H1 (cell line): ENCODE measurements at regions not wholly inside any gene's neighbourhood (a gene's known extent, or its start where the extent isn't known, plus 50 kb on each side); places are given as distances from the start of the nearest gene placed in this dataset.

Source experiments
- CTCF ChIA-PET: fragments of 300-600 bp; sonication (Branson Sonifier 250); formaldehyde crosslinking; loops from one replicate; lab custom pipeline; 2021; ENCODE audit not compliant: partially characterized antibody; lab: Charles Lee
- POLR2A ChIA-PET: fragments of 300-600 bp; sonication (Branson Sonifier 250); formaldehyde crosslinking; loops from one replicate; lab custom pipeline; 2021; ENCODE audit warnings: inconsistent platforms; ENCODE audit not compliant: partially characterized antibody; lab: Charles Lee
- DNase-seq, 2 experiments: peaks; one replicate each; pipeline versions ENCODE4 v3.0.0 to v3.0.0-alpha.2; 2010 to 2022; ENCODE audit warnings: low spot score in 2 of 2, low read depth in 1 of 2, mixed read lengths in 1 of 2
- FAIRE-seq: peaks from 2 replicates; lab custom pipeline; 2011; peaks lifted over from hg19 to GRCh38; lab: Jason Lieb, UNC
- H2AFZ ChIP-seq: 2 replicates; pipeline ENCODE4 v1.8.1; 2012; ENCODE audit warnings: low read length, inconsistent platforms
- H2AK5ac ChIP-seq: 2 replicates; pipeline ENCODE4 v1.6.1; 2013; ENCODE audit warnings: low read depth, low read length
- H2BK120ac ChIP-seq: replicated peaks from 2 replicates; pipeline ENCODE3; 2013; ENCODE audit warnings: low read depth, low read length, inconsistent platforms
- H2BK12ac ChIP-seq: 2 replicates; pipeline ENCODE4 v1.6.1; 2013; ENCODE audit warnings: low read depth, low read length
- H2BK15ac ChIP-seq: 2 replicates; pipeline ENCODE4 v1.6.1; 2013; ENCODE audit warnings: low read length
- H2BK20ac ChIP-seq: 2 replicates; pipeline ENCODE4 v1.6.1; 2013; ENCODE audit warnings: low read length
- H2BK5ac ChIP-seq: 2 replicates; pipeline ENCODE4 v1.6.1; 2013; ENCODE audit warnings: low read depth, low read length
- H3K14ac ChIP-seq: 2 replicates; pipeline ENCODE4 v1.6.1; 2013; ENCODE audit warnings: inconsistent platforms; ENCODE audit not compliant: insufficient read length
- H3K18ac ChIP-seq: 2 replicates; pipeline ENCODE4 v1.6.1; 2013; ENCODE audit warnings: low read length; ENCODE audit errors: extremely low read depth
- H3K23ac ChIP-seq: 2 replicates; pipeline ENCODE4 v1.6.1; 2013; ENCODE audit warnings: inconsistent platforms; ENCODE audit not compliant: insufficient read length
- H3K23me2 ChIP-seq: 2 replicates; pipeline ENCODE4 v1.6.1; 2013; ENCODE audit warnings: low read depth, low read length
- H3K27ac ChIP-seq: 2 replicates; pipeline ENCODE4 v1.6.1; 2011; ENCODE audit warnings: low read depth, low read length, inconsistent platforms
- H3K27me3 ChIP-seq, 4 experiments: replicated peaks in 1 of 4; 1 replicate in 1 of 4; 2 replicates in 3 of 4; pipeline versions ENCODE4 v1.6.1 to v1.8.1; 2011 to 2013; ENCODE audit warnings: low read length in 3 of 4, mild to moderate bottlenecking in 3 of 4, inconsistent platforms in 2 of 4, mixed read lengths in 2 of 4, moderate library complexity in 1 of 4; ENCODE audit not compliant: control insufficient read depth in 3 of 4, insufficient read depth in 3 of 4; ENCODE audit errors: extremely low read depth in 1 of 4
- H3K36me3 ChIP-seq, 4 experiments: 2 replicates each; pipeline versions ENCODE4 v1.6.1 to v1.8.1; 2011 to 2013; ENCODE audit warnings: mild to moderate bottlenecking in 4 of 4, low read length in 3 of 4, moderate library complexity in 2 of 4, control low read depth in 1 of 4, inconsistent platforms in 1 of 4; ENCODE audit not compliant: insufficient read depth in 4 of 4, control insufficient read depth in 2 of 4
- H3K4ac ChIP-seq: replicated peaks from 2 replicates; pipeline ENCODE3; 2013; ENCODE audit warnings: low read length, low read depth, mixed read lengths, inconsistent platforms; ENCODE audit not compliant: insufficient read length
- H3K4me1 ChIP-seq, 4 experiments: replicated peaks in 1 of 4; 1 replicate in 1 of 4; 2 replicates in 3 of 4; pipeline versions ENCODE4 v1.6.1 to v1.8.1; 2011 to 2013; ENCODE audit warnings: low read length in 3 of 4, inconsistent platforms in 2 of 4, mixed read lengths in 1 of 4; ENCODE audit not compliant: insufficient read depth in 4 of 4, control insufficient read depth in 3 of 4
- H3K4me2 ChIP-seq, 2 experiments: 2 replicates each; pipeline versions ENCODE4 v1.6.1 to v1.8.1; 2011 to 2013; ENCODE audit warnings: low read depth in 2 of 2, low read length in 2 of 2, control low read depth in 1 of 2, inconsistent platforms in 1 of 2, mild to moderate bottlenecking in 1 of 2; ENCODE audit not compliant: insufficient read depth in 1 of 2
- H3K4me3 ChIP-seq, 4 experiments: fragments of 200-600, 300-600 bp in 1 of 4; sonication (generic), shearing (Covaris generic), sonication (Bioruptor Twin) in 1 of 4; 2 replicates each; pipeline versions ENCODE4 v1.5.1 to v1.8.1; 2011 to 2016; ENCODE audit warnings: low read length in 4 of 4, low read depth in 3 of 4, control low read depth in 2 of 4, inconsistent platforms in 2 of 4, mild to moderate bottlenecking in 2 of 4, mixed read lengths in 1 of 4, moderate library complexity in 1 of 4; ENCODE audit not compliant: insufficient read depth in 2 of 4; ENCODE audit errors: extremely low read depth in 1 of 4
- H3K56ac ChIP-seq: replicated peaks from 2 replicates; pipeline ENCODE3; 2013; ENCODE audit warnings: low read depth, mild to moderate bottlenecking, mixed read lengths, low read length, inconsistent platforms; ENCODE audit not compliant: insufficient read length
- H3K79me1 ChIP-seq: 2 replicates; pipeline ENCODE4 v1.6.1; 2013; ENCODE audit warnings: low read depth, low read length, control low read depth
- H3K79me2 ChIP-seq, 2 experiments: 2 replicates each; pipeline versions ENCODE4 v1.6.1 to v1.8.1; 2012 to 2013; ENCODE audit warnings: low read length in 2 of 2, mild to moderate bottlenecking in 2 of 2, inconsistent platforms in 1 of 2; ENCODE audit not compliant: insufficient read depth in 2 of 2, control insufficient read depth in 1 of 2
- H3K9ac ChIP-seq, 4 experiments: replicated peaks in 1 of 4; 1 replicate in 1 of 4; 2 replicates in 3 of 4; pipeline versions ENCODE4 v1.6.1 to v1.8.1; 2011 to 2013; ENCODE audit warnings: low read depth in 3 of 4, low read length in 3 of 4, control low read depth in 2 of 4, mild to moderate bottlenecking in 2 of 4, moderate library complexity in 2 of 4, inconsistent platforms in 1 of 4; ENCODE audit errors: extremely low read depth in 1 of 4
- H3K9me3 ChIP-seq, 2 experiments: 2 replicates each; pipeline versions ENCODE4 v1.6.1 to v1.8.1; 2012 to 2013; ENCODE audit warnings: mild to moderate bottlenecking in 2 of 2, moderate library complexity in 2 of 2, control low read depth in 1 of 2, inconsistent platforms in 1 of 2, low read depth in 1 of 2, low read length in 1 of 2, mixed read lengths in 1 of 2; ENCODE audit not compliant: insufficient read depth in 2 of 2
- H4K20me1 ChIP-seq, 2 experiments: replicated peaks in 1 of 2; 2 replicates each; pipeline versions ENCODE3 to v1.8.1; 2011 to 2013; ENCODE audit warnings: inconsistent platforms in 2 of 2, low read length in 2 of 2, mild to moderate bottlenecking in 1 of 2; ENCODE audit not compliant: insufficient read depth in 2 of 2, control insufficient read depth in 1 of 2
- H4K5ac ChIP-seq: 2 replicates; pipeline ENCODE4 v1.6.1; 2013; ENCODE audit warnings: low read length, low read depth, mixed read lengths, inconsistent platforms; ENCODE audit not compliant: insufficient read length
- H4K8ac ChIP-seq: 2 replicates; pipeline ENCODE4 v1.8.0; 2013; ENCODE audit warnings: mild to moderate bottlenecking, moderate library complexity, low read length, inconsistent platforms; ENCODE audit not compliant: insufficient read depth; ENCODE audit errors: extremely low read depth
- H4K91ac ChIP-seq: replicated peaks from 2 replicates; pipeline ENCODE3; 2013; ENCODE audit warnings: low read length, mixed read lengths, inconsistent platforms; ENCODE audit not compliant: insufficient read length
- CHD1 ChIP-seq: IDR thresholded peaks from 2 replicates; pipeline ENCODE4 v1.6.1; 2012; ENCODE audit warnings: low read depth, low read length, improper control_type of control experiment
- CTBP2 ChIP-seq: IDR thresholded peaks from 2 replicates; pipeline ENCODE4 v1.7.0; 2011; ENCODE audit warnings: borderline replicate concordance, mild to moderate bottlenecking, moderate library complexity, mixed read lengths, low read length; ENCODE audit not compliant: insufficient read depth, insufficient read length
- CTCF ChIP-seq, 3 experiments: IDR thresholded peaks; 1 replicate in 2 of 3; 2 replicates in 1 of 3; pipeline versions ENCODE4 v1.5.1 to v1.6.1; 2011; ENCODE audit warnings: low read length in 3 of 3, mild to moderate bottlenecking in 3 of 3, inconsistent platforms in 2 of 3, low read depth in 1 of 3, moderate library complexity in 1 of 3; ENCODE audit not compliant: insufficient read depth in 1 of 3; ENCODE audit errors: control extremely low read depth in 1 of 3
- EP300 ChIP-seq, 2 experiments: IDR thresholded peaks; 1 replicate in 1 of 2; 2 replicates in 1 of 2; pipeline ENCODE4 v1.6.1; 2011 to 2012; ENCODE audit warnings: low read depth in 2 of 2, low read length in 2 of 2, mild to moderate bottlenecking in 2 of 2, borderline replicate concordance in 1 of 2, inconsistent platforms in 1 of 2, moderate library complexity in 1 of 2
- MAFK ChIP-seq: IDR thresholded peaks from 2 replicates; pipeline ENCODE4 v1.6.1; 2012; ENCODE audit warnings: low read depth, mild to moderate bottlenecking, improper control_type of control experiment, low read length
- RBBP5 ChIP-seq: IDR thresholded peaks from 2 replicates; pipeline ENCODE4 v1.7.1; 2012; ENCODE audit warnings: low read depth, mild to moderate bottlenecking, inconsistent platforms, low read length, moderate library complexity, borderline replicate concordance
- TCF12 ChIP-seq: IDR thresholded peaks from 2 replicates; pipeline ENCODE4 v1.6.1; 2011; ENCODE audit warnings: low read depth, mild to moderate bottlenecking, low read length
- YY1 ChIP-seq: IDR thresholded peaks from 2 replicates; pipeline ENCODE4 v1.6.1; 2011; ENCODE audit warnings: low read depth, mild to moderate bottlenecking, low read length
- ZNF274 ChIP-seq: IDR thresholded peaks from 2 replicates; pipeline ENCODE4 v1.7.0; 2012; ENCODE audit warnings: low read length, borderline replicate concordance; ENCODE audit errors: extremely low read depth
- WGBS, 2 experiments: shearing (Covaris generic) in 1 of 2; methylation state at CpG; one replicate each; pipeline versions ENCODE4 v1.1.6 to v1.1.7; 2013 to 2015; ENCODE audit warnings: low lambda C conversion rate in 2 of 2, mixed read lengths in 2 of 2, inconsistent platforms in 1 of 2, low coverage in 1 of 2, missing lambda C conversion rate in 1 of 2; ENCODE audit not compliant: insufficient replicate concordance in 2 of 2, insufficient coverage in 1 of 2, insufficient read length in 1 of 2; ENCODE audit errors: extremely low coverage in 1 of 2, missing lambda C conversion rate in 1 of 2; 5-methylcytosine and 5-hydroxymethylcytosine counted together

GRCh38 chr6:15715060-15715459, 52.2 kb upstream of the DTNBP1 start:
- no peaks in the 10 kb centered on the region for H3K36me3 ChIP-seq
- no peak overlapping the region for H3K4me3 ChIP-seq
- DNase-seq (no peak), FAIRE-seq (no peak)
- H2BK12ac ChIP-seq: no peak overlapping the region
- H2BK5ac ChIP-seq: no peak overlapping the region
- H2BK20ac ChIP-seq: no peak overlapping the region
- H3K18ac ChIP-seq: no peak overlapping the region
- H4K5ac ChIP-seq: no peak overlapping the region
- H4K20me1 ChIP-seq: no peaks in the 10 kb centered on the region
- ChIA-PET CTCF (interaction anchor here (1.0 kb wide), 1 partner anchor 53 kb away, joined by 3 read pairs; no protein-coding TSS in a partner anchor), POLR2A (no interaction called here)
- no peak overlapping the region for H3K9ac ChIP-seq
- no peak overlapping the region for H4K91ac ChIP-seq
- H3K14ac ChIP-seq: no peak overlapping the region
- no peak overlapping the region for H3K23ac ChIP-seq
- no peak overlapping the region for H2BK120ac ChIP-seq
- H3K4ac ChIP-seq: no peak overlapping the region
- no peaks in the 10 kb centered on the region for H3K79me1 ChIP-seq
- no peaks in the 10 kb centered on the region for H3K27me3 ChIP-seq
- H3K27ac ChIP-seq: no peak overlapping the region
- H3K4me1 ChIP-seq: no peaks in the 10 kb centered on the region; a peak in 1 of 7 replicates
- H2BK15ac ChIP-seq: no peak overlapping the region
- TF ChIP-seq CTBP2 (no peak), CHD1 (no peak), MAFK (no peak), YY1 (no peak), TCF12 (no peak), EP300 (IDR thresholded peaks at IDR 0.05; ENCODE audit: borderline replicate concordance in 1 of 2, low read depth in 2 of 2, low read length in 2 of 2) (no peak), RBBP5 (no peak), CTCF (IDR thresholded peaks at IDR 0.05; ENCODE audit: control extremely low read depth in 1 of 3, insufficient read depth in 1 of 3, low read depth in 1 of 3, low read length in 3 of 3) (no peak), ZNF274 (no peak)
- whole genome bisulfite sequencing, 2 experiments: 89% methylated on average over 3 of the region's 3 CpGs; no CpG with 5 or more reads in 1 of the 2 experiments
- H2AK5ac ChIP-seq: no peak overlapping the region
- no peak overlapping the region for H4K8ac ChIP-seq
- H3K4me2 ChIP-seq: no peak overlapping the region
- no peaks in the 10 kb centered on the region for H3K23me2 ChIP-seq
- no peak overlapping the region for H3K56ac ChIP-seq
- no peaks in the 10 kb centered on the region for H3K79me2 ChIP-seq
- H3K9me3 ChIP-seq: peaks cover 0 to 7% of the 10 kb centered on the region in 2 experiments; a peak in 1 of 4 replicates
- no peak overlapping the region for H2AFZ ChIP-seq
